ENCODE measurements at regions not wholly inside any gene's neighbourhood (a gene's known extent, or its start where the extent isn't known, plus 50 kb on each side); places are given as distances from the start of the nearest gene placed in this dataset.
"Not testable (repeated sequence)": the region's sequence is repeated elsewhere in the genome, so short reads cannot be mapped to it uniquely, and the experiment has no call there.

DNA sequence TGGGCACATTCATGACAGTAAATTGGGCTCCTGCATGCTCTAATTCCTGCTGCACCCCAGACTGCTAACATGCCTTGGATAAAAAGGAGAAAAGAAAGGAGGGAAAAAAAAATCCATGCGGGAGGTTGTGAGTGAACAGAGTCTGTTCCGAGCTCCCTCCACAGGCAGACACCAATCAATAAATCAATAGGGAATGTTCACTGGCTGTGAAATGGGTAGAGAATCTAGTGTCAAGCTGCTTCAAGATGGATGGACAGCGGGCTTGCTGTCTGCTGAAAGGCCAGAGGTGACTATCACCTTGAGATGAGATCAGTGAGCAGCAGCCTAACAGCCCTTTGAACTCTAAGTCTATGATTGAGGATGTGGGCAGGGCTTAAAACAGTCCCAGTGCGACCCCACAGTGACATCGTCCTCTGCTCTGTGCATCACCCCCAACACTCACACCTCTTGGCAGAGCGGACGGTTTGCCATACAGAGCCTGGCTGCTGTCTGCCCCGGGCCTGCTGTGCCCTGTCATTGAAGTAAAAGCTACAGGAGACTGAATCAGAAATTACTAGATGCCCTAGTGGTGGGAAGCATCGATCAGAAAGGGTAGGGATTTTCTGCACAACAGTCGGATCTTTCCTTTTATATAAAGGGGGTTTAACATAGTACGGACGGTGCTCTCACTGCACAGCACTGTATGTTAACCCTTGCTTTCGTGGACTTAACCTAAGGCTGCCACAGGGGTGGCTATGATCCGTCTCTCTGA lies 247.9 kb upstream of the ONECUT1 start:
- no peak for DNase-seq (ENCODE audit: low read depth)
- TF ChIP-seq, protein P1, sequence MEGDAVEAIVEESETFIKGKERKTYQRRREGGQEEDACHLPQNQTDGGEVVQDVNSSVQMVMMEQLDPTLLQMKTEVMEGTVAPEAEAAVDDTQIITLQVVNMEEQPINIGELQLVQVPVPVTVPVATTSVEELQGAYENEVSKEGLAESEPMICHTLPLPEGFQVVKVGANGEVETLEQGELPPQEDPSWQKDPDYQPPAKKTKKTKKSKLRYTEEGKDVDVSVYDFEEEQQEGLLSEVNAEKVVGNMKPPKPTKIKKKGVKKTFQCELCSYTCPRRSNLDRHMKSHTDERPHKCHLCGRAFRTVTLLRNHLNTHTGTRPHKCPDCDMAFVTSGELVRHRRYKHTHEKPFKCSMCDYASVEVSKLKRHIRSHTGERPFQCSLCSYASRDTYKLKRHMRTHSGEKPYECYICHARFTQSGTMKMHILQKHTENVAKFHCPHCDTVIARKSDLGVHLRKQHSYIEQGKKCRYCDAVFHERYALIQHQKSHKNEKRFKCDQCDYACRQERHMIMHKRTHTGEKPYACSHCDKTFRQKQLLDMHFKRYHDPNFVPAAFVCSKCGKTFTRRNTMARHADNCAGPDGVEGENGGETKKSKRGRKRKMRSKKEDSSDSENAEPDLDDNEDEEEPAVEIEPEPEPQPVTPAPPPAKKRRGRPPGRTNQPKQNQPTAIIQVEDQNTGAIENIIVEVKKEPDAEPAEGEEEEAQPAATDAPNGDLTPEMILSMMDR (conservative IDR thresholded peaks at IDR 0.05; ENCODE audit: low read depth, low read length), result no peak
- H3K4me3 ChIP-seq (ENCODE audit: low read depth, low read length), result no peak overlapping the region

DNA sequence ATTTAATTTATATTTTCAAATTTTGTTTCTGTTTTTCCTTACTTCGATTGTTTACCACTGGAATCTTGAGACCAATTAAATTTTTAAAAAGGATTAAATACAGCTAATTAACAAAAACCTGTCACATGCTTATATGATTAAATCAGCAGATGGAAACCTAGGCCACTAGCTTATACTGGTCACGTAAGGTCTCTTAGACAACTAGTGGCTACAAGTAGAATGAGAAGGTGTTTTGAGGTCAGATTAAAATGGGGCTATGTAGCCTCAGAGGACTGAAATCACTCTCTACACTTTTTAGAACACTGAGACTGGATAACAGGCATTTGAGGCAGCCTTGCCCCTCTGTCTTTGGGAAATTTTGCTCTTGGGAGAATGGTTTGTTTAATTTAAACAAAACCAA lies 246.5 kb upstream of the ONECUT1 start:
- DNase-seq (ENCODE audit: low read depth), result no peak
- H3K4me3 ChIP-seq (ENCODE audit: low read depth, low read length), result no peak overlapping the region

DNA sequence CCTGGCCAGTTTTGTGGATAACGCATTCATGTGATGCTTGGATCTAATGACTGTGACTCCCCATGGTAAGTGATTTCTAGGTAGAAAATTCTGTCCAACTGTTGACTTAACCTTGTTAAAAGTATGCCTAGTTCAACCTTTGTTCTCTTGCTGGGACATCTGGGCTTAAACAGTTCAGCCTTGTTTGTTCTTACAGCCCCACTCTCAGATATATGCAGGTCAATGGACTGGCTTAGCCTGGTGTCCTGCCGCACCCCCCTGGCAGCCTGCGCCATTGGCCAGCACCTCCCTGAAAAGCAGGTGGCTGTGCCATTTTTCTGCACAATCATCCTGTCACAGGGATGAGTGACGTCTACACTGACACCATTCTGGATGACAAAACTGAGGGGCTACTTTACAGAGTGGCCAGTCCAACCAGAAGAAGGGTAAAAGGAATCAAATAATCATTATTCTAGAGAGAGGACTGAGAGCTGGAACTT lies 244.7 kb upstream of the ONECUT1 start:
- DNase-seq (ENCODE audit: low read depth), result no peak
- no peak overlapping the region for H3K4me3 ChIP-seq (ENCODE audit: low read depth, low read length)
- TF ChIP-seq, protein P1 (conservative IDR thresholded peaks at IDR 0.05; ENCODE audit: low read depth, low read length), result no peak

More for the DNA sequence above, 246.5 kb upstream of the ONECUT1 start:
- TF ChIP-seq, protein P1 (conservative IDR thresholded peaks at IDR 0.05; ENCODE audit: low read depth, low read length), result no peak

DNA sequence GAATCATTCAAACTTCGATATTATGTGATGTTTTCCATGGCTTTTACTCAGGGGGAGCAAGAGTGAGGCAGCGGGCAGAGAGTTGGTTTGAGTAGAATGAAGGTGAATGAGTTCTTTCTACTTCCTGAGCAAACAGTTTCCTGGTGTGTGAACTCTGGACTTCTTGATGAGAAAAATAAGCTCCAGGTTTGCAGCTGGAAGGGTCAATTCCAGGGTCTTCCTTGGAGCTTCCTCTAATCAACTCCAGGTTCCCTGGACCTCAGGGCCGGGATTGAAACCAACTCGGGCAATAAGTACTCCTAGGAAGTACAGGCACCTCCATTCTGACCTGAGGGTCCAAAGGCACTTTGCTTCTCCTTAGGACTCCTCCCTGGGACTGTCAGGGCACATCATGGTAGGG lies 243.6 kb upstream of the ONECUT1 start:
- H3K4me3 ChIP-seq (ENCODE audit: low read depth, low read length), result no peak overlapping the region
- TF ChIP-seq, protein P1 (conservative IDR thresholded peaks at IDR 0.05; ENCODE audit: low read depth, low read length), result no peak
- no peak for DNase-seq (ENCODE audit: low read depth)

DNA sequence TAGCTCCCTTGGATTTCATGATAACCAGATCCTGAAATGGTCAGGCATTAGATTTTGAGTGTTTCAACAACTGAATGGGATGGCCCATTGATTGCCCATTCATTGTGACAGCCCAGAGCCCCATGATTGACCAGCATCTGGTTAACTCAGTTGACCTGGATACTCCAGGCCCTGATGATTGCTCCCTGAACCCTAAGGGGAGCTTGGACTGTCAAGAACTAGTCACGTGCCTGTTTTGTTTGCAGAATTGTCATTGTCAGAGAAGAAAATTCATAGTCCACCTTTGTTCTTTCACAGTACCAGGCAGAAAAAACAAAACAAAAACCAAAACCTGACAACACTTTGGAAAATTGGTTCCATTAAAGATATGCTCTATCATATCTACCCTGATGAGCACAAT lies 241.3 kb upstream of the ONECUT1 start:
- H3K4me3 ChIP-seq (ENCODE audit: low read depth, low read length), result no peak overlapping the region
- TF ChIP-seq, protein P1 (conservative IDR thresholded peaks at IDR 0.05; ENCODE audit: low read depth, low read length), result no peak
- no peak for DNase-seq (ENCODE audit: low read depth)

DNA sequence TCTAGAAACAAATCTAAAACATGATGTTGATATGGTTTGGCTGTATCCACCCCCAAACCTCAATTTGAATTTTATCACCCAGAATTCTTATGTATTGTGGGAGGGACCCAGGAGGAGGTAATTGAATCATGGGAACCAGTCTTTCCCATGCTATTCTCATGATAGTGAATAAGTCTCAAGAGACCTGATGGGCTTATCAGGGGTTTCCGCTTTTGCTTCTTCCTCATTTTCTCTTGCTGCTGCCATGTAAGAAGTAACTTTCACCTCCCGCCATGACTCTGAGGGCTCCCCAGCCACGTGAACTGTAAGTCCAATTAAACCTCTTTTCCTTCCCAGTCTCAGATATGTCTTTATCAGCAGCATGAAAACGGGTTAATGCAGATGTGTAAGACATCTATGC lies 232.7 kb upstream of the ONECUT1 start:
- TF ChIP-seq, protein P1 (conservative IDR thresholded peaks at IDR 0.05; ENCODE audit: low read depth, low read length), result no peak
- no peak for DNase-seq (ENCODE audit: low read depth)
- H3K4me3 ChIP-seq (ENCODE audit: low read depth, low read length), result no peak overlapping the region

DNA sequence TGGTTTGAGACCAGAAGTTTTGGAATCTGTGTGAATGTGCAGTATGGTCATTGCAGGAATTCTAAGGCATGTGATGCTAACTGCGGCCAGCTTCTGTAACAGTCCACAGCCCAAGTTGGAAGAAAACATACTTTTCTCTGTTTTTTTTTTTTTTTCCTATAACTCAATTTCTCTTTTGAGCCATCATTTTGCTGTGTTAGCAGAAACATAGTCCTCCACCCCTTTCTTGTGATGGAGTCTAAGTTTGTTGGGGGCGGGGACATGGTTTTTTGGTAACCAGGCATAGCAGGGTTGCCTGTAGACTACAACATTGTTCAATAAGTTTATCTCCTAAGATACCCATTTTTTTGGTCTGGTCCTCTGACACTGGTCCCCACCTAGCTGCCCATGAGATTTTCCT lies 223.2 kb upstream of the ONECUT1 start:
- DNase-seq (ENCODE audit: low read depth), result no peak
- no peak overlapping the region for H3K4me3 ChIP-seq (ENCODE audit: low read depth, low read length)
- TF ChIP-seq, protein P1 (conservative IDR thresholded peaks at IDR 0.05; ENCODE audit: low read depth, low read length), result no peak

DNA sequence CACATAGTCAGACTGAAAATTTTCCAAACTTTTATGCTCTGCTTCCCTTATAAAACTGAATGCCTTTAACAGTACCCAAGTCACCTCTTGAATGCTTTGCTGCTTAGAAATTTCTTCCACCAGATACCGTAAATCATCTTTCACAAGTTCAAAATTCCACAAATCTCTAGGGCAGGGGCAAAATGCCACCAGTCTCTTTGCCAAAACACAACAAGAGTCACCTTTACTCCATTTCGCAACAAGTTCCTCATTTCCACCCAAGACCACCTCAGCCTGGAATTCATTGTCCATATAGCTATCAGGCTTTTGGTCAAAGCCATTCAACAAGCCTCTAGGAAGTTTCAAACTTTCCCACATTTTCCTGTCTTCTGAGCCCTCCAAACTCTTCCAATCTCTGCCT lies 221.6 kb upstream of the ONECUT1 start:
- not testable (repeated sequence) for DNase-seq (ENCODE audit: low read depth); H3K4me3 ChIP-seq (ENCODE audit: low read depth, low read length)

Data from epithelial cell of proximal tubule (primary cell).